ENCODE measurements at regions not wholly inside any gene's neighbourhood (a gene's known extent, or its start where the extent isn't known, plus 50 kb on each side); places are given as distances from the start of the nearest gene placed in this dataset.

- FAIRE-seq = no peak
- Histone ChIP-seq H3K27ac (ENCODE audit: insufficient read depth, low read depth, low read length) (no peak overlapping the region), H4K20me1 (replicated peaks; ENCODE audit: control insufficient read depth, extremely low read depth, insufficient read depth, low read length) (no peaks in the 10 kb centered on the region), H3K4me2 (ENCODE audit: insufficient read depth, low read length) (no peak overlapping the region), H3K4me3 (replicated peaks in 1 of 3; ENCODE audit: insufficient read depth in 1 of 3, low read depth in 1 of 3, low read length in 3 of 3) (no peak overlapping the region), H3K9me1 (replicated peaks; ENCODE audit: control insufficient read depth, extremely low read depth, insufficient read depth, low read length) (no peaks in the 10 kb centered on the region), H3K4me1 (ENCODE audit: control insufficient read depth, extremely low read depth, insufficient read depth, low read length) (no peaks in the 10 kb centered on the region), H3K27me3 (ENCODE audit: control insufficient read depth in 2 of 2, insufficient read depth in 2 of 2, low read length in 2 of 2) (no peaks in the 10 kb centered on the region), H3K79me2 (ENCODE audit: control insufficient read depth, insufficient read depth, low read length) (no peaks in the 10 kb centered on the region), H3K36me3 (ENCODE audit: control insufficient read depth in 2 of 2, extremely low read depth in 1 of 2, insufficient read depth in 2 of 2, low read length in 2 of 2) (no peaks in the 10 kb centered on the region), H3K9me3 (replicated peaks; ENCODE audit: control insufficient read depth, insufficient read depth, low read length) (peaks cover 2% of the 10 kb centered on the region), H2AFZ (ENCODE audit: low read depth, low read length) (no peak overlapping the region), H3K9ac (replicated peaks; ENCODE audit: extremely low read depth, insufficient read depth, low read length) (no peak overlapping the region)
- POLR2A ChIA-PET = no interaction called here
- intact Hi-C loops (cut with micrococcal nuclease) (no loop called here), dilution Hi-C loops (cut with MboI; ENCODE audit: extremely low pct_ligation_motif_present, low sequenced_read_pairs) (no loop called here)
- CTCF ChIA-PET = no interaction called here
- no TSS peak for BruUV-seq (replicated peaks)
- no peak for DNase-seq (ENCODE audit: low read depth, low spot score)
- TF ChIP-seq POLR2A (IDR thresholded peaks at IDR 0.05; ENCODE audit: low read depth, low read length) (no peak), POLR2AphosphoS5 (IDR thresholded peaks at IDR 0.05; ENCODE audit: insufficient read depth, low read depth, low read length) (no peak), MYC (IDR thresholded peaks at IDR 0.05; ENCODE audit: low read depth, low read length) (no peak), CTCF (IDR thresholded peaks at IDR 0.05; ENCODE audit: extremely low read depth in 1 of 2, insufficient read depth in 1 of 2, low read depth in 1 of 2, low read length in 2 of 2) (no peak), EZH2 (IDR thresholded peaks at IDR 0.05; ENCODE audit: borderline replicate concordance, low read depth, low read length, severe bottlenecking) (no peak)
These were observed 220.5 kb upstream of the TENM4 start for GRCh38 chr11:79661373-79661772.

- TF ChIP-seq JUN (IDR thresholded peaks at IDR 0.05; ENCODE audit: borderline replicate concordance, insufficient read depth, insufficient read length, low read depth) (no peak), CTCF (IDR thresholded peaks at IDR 0.05; ENCODE audit: extremely low read depth in 1 of 2, insufficient read depth in 1 of 2, low read depth in 1 of 2, low read length in 2 of 2) (no peak), POLR2A (IDR thresholded peaks at IDR 0.05; ENCODE audit: low read depth, low read length) (no peak), POLR2AphosphoS5 (IDR thresholded peaks at IDR 0.05; ENCODE audit: insufficient read depth, low read depth, low read length) (no peak), MAX (IDR thresholded peaks at IDR 0.05; ENCODE audit: insufficient read depth, insufficient read length) (no peak), GATA2 (IDR thresholded peaks at IDR 0.05; ENCODE audit: insufficient read depth, insufficient read length, low read depth, low read length) (no peak), FOS (IDR thresholded peaks at IDR 0.05; ENCODE audit: borderline replicate concordance, insufficient read depth, low read length) (no peak), EZH2 (IDR thresholded peaks at IDR 0.05; ENCODE audit: borderline replicate concordance, low read depth, low read length, severe bottlenecking) (no peak), MYC (IDR thresholded peaks at IDR 0.05; ENCODE audit: low read depth, low read length) (no peak)
- Histone ChIP-seq H3K36me3 (ENCODE audit: control insufficient read depth in 2 of 2, extremely low read depth in 1 of 2, insufficient read depth in 2 of 2, low read length in 2 of 2) (no peaks in the 10 kb centered on the region), H4K20me1 (replicated peaks; ENCODE audit: control insufficient read depth, extremely low read depth, insufficient read depth, low read length) (no peaks in the 10 kb centered on the region), H3K9ac (replicated peaks; ENCODE audit: extremely low read depth, insufficient read depth, low read length) (no peak overlapping the region), H3K4me2 (ENCODE audit: insufficient read depth, low read length) (no peak overlapping the region), H3K4me1 (ENCODE audit: control insufficient read depth, extremely low read depth, insufficient read depth, low read length) (no peaks in the 10 kb centered on the region), H3K9me3 (replicated peaks; ENCODE audit: control insufficient read depth, insufficient read depth, low read length) (peaks cover 5% of the 10 kb centered on the region), H3K27me3 (ENCODE audit: control insufficient read depth in 2 of 2, insufficient read depth in 2 of 2, low read length in 2 of 2) (no peaks in the 10 kb centered on the region), H3K27ac (ENCODE audit: insufficient read depth, low read depth, low read length) (no peak overlapping the region), H3K4me3 (replicated peaks in 1 of 3; ENCODE audit: insufficient read depth in 1 of 3, low read depth in 1 of 3, low read length in 3 of 3) (no peak overlapping the region), H3K9me1 (replicated peaks; ENCODE audit: control insufficient read depth, extremely low read depth, insufficient read depth, low read length) (no peaks in the 10 kb centered on the region), H2AFZ (ENCODE audit: low read depth, low read length) (no peak overlapping the region), H3K79me2 (ENCODE audit: control insufficient read depth, insufficient read depth, low read length) (no peaks in the 10 kb centered on the region)
- BruUV-seq (replicated peaks) = no TSS peak
- DNase-seq (ENCODE audit: low read depth, low spot score) (no peak), FAIRE-seq (no peak)
- intact Hi-C loops (cut with micrococcal nuclease) (no loop called here), dilution Hi-C loops (cut with MboI; ENCODE audit: extremely low pct_ligation_motif_present, low sequenced_read_pairs) (no loop called here)
- CTCF ChIA-PET = no interaction called here
- POLR2A ChIA-PET = no interaction called here
These were observed 208.1 kb upstream of the TENM4 start for GRCh38 chr11:79648766-79649520.
